GM19372 (cell line): ENCODE measurements at regions not wholly inside any gene's neighbourhood (a gene's known extent, or its start where the extent isn't known, plus 50 kb on each side); places are given as distances from the start of the nearest gene placed in this dataset.
"Not testable (repeated sequence)": the region's sequence is repeated elsewhere in the genome, so short reads cannot be mapped to it uniquely, and the experiment has no call there.

Source experiments
- ATAC-seq: cut with Tn5 transposase; IDR thresholded peaks from one replicate; pipeline ENCODE4 v1.9.1; 2021; ENCODE audit warnings: mild to moderate bottlenecking, low read depth, moderate library complexity; ENCODE audit not compliant: unreplicated experiment

DNA sequence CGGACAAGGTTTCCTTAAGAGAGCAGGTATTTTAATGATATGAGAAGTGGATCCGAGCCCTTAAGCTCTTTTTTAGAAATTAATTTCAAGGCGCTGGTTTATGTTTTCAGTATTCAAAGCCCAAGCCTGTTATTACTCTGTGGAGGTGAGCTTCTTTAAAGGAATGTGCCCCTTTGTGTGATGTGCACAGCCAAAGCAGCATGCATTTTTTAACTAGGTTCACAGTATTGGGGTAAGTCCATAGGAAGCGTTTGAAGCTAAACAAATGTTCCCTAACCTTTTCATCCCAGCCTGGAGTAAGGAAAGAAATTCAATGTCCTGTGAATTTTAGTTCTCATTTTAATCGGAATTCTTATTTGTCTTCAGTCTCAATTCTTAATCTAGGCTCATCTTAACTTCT, 217.5 kb downstream of the KCTD12 start:
- ATAC-seq, result no peak

DNA sequence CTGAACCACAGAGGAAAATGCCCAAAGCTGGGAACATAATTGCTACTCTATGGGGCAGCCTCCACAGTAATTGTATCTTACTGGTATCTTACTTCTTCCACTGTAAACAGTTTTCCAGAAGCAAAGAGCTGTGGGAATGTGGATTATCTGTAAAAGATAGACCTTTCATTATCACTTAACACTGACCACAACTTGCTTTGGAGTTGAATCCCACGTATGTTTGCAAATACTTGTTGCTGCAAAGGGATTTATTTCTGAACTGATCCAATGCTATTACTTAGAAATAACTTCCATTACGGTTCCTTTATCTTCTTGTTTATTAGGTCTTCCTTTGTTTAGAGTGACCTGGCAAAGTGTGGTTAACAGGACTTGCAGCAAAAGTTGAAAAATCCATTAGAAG, 218.1 kb downstream of the KCTD12 start:
- ATAC-seq, result no peak

DNA sequence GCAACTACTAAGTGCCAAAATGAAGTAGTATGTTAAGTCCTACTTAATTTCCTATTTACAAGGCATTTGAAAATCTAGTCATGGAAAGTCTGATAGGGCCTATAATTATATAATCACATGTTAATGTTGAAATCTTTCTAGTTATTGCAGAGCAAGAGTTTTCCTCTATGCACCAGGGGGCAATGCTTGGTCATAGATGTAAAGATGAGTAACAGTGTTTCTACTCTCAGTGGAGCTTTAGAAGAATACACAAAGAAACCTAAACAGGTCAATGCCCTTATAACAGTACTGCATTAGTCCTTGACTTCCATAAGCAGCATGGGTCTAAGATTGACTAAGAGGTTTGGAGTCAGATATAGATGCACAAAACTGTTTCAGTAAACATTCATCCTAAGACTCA, 218.7 kb downstream of the KCTD12 start:
- ATAC-seq, result no peak

DNA sequence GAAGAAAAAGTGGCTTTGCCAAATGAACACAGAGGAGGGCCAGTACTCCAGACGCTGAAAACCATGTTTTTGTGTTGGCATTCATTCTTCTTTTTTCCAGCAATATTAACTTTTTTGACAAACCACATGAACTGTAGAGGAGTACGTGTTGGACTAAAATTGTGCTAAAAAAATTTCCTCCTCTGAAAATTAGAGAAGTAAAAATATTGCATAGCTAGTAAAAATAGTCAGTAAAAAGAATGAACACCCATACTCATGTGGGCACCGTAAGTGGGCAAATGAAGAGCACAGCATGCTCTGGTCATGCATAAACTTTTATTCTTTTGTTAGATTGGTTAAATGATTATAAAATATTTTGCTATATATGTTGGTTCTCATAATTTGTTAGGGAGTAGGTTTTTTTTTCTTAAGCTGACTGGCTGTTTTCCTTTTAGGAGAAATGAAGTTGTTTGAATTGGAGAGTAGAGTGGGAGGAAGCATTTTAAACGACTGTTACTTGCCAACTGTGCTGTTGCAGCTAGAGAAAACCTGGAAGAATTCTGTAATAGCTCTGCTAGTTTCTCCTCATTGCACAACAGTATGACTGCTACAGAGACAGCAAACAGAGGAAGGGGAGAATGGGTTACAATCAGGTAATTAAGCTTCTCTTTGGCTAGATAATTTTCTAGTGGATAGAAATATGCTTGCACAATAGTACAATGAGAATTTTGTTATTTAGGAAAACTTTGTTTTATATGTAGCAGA, 222.4 kb downstream of the KCTD12 start:
- no peak for ATAC-seq

DNA sequence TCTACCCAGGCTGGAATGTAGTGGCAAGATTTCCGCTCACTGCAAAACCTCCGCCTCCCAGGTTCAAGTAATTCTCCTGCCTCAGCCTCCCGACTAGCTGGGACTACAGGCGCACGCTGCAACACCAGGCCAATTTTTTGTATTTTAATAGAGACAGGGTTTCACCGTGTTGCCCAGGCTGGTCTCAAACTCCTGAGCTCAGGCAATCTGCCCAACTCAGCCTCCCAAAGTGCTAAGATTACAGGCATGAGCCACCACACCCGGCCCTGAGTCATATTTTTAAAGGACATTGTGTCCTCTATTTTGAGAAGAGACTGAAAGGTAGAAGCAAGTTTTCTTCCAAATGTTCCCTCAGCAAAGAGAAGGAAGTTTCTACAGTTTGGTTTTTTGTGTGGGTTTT, 227.1 kb downstream of the KCTD12 start:
- ATAC-seq, result not testable (repeated sequence)

DNA sequence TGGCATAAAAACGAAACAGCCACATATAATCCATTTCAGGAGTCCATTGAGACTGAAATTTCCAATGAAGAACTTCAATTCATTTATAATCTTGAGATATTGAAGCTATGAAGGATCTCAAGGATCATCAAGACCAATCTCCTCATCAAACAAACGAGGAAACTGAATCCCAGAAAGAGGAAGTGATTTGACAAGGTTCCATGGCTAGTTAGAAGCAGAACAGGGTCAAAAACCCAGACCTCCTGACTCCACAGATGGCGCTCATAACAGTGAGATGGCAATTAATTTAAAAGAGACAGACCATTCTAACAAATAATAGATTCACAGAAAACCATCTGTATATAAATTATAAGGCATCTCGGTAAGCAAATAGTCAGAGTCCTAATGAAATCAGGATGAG, 229.7 kb downstream of the KCTD12 start:
- ATAC-seq, result no peak

DNA sequence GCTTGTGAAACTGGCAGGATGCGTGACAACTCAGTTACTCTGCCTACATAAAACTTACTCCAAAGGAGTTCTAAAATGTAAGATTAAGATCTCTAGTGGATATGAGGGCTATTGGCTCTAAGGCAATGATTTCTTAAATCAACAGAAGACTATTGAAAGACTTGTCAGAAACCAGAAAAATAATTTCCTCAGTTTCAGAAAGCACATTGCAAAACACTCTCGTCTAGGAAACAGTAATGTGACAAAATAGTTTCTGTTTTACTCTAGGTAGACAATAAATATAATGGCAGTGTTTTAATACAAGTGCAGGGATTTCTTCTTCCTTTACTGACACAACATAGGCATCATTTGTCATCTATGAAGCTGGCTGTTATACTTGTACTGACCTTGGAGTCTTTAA, 230.1 kb downstream of the KCTD12 start:
- no peak for ATAC-seq

DNA sequence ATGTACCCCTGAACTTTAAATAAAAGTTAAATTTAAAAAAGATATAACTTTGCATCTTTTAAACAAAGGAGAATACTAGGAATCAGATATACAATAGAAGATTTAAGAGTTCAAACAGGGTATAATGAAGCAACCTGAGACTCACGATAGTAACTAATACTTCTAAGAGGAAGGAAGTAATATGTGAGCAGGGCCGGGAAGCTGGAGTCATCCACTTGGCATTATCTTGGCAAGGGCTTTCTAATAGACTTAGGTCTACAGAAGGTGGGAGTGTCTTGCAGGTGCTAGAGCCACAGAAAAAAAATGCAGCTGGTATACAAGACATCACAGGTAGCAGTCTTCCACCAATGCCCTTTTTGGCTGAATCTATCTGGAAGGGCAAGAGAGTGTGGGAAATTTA, 231.9 kb downstream of the KCTD12 start:
- no peak for ATAC-seq

DNA sequence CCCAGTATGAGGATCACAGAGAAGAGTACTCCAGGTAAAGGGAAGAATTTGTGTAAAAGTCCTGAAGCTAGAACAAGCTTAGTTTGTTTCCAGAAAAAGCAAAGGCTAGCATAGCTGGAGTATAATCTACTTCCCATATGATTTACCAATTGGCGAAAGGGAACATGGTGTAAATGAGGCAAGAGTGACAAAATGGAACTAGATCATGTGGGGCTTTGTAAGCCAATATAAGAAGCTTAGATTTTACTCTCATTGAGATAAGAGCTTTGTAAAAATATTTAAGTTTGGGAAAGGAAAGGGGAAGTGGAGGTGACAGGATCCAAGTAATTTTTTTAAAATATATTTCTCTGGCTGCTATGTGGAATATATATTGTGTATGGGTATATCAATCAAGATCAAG, 234.9 kb downstream of the KCTD12 start:
- ATAC-seq, result no peak

DNA sequence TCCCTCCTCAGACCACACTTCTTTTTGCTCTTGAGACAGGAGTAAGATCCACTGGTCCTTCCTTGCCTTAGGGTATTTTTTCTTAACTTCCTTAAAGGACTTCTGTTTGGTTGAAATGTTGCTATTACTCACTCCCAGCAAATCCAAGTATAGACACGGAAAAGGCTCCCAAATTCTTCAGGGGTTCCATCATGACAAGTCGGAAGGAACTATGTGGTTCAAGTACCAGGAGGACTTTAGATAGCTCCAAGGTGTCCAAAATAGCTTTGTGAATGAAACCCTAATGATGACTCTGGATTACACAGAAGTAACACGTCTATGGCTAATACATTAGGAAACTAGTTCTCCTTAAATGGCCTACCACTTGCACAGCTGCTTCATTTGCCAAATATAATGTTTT, 238.7 kb downstream of the KCTD12 start:
- no peak for ATAC-seq

DNA sequence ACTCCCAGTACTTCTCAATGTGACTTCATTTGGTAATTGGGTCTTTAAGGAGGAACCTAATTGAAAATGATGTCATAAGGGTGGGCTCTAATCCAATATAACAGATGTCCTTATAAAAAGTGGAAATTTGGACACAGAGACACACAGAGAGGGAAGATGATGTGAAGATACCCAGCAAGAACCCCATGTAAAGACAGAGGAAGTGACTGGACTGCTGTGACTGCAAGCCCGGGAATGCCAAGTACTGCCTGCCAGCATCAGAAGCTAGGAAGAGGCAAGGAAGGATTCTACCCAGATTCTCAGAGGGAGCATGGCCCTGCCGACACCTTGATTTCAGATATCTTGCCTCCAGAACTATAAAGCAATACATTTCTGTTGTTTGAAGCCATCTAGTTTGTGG, 239.3 kb downstream of the KCTD12 start:
- no peak for ATAC-seq

DNA sequence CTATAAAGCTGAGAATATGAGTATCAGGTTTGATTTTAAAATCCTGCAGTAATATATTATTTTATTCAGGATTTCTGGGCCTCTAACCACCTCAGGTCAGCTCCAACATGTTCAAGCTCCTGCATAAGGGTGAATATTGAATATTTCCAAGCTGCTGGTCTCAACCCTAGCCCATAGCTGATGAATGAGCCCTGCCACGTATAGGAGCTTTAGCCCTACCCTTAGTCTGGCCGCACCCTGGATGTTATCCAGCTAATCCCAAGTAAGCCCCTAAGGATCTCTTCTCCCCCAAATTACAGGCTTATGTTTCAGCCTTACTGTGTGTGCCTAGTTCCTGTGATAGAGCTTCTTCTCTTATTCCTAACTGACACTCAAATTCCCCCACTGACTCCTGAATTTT, 240.6 kb downstream of the KCTD12 start:
- no peak for ATAC-seq

DNA sequence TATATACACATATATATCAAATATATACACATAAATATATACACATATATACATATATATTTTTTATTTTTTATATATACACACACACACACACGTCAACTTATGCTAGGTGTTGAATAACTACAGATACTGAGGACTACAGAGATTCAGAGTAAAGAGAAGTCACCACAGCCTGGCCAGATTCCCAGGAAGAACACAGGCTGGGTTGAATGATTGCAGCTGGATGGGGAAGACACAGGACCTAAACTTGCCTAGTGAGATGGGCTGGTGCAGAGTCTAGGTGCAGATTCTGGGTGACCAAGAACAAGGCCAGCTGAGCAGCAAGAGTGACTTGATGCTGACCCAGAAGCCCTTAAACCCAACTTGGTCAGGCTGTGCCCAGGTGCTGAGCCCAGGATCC, 241.3 kb downstream of the KCTD12 start:
- ATAC-seq, result no peak

DNA sequence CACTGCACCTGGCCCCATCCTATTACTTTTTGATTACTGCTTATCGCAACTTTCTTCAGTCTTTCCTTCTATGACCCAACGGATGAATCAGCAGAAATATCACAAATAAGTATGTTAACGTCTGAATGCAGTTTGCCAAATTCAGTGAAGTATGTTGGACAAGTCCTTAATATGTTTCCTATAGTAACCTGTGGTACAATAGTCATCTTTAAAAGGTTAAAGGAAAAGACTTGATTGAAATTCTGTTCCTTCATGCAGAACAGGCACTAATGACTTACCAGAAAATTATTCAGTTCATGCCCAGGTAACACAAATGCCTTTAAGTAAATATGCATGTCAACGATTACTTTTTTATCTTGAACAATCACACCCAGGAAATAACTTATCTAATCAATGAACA, 242.6 kb downstream of the KCTD12 start:
- no peak for ATAC-seq

DNA sequence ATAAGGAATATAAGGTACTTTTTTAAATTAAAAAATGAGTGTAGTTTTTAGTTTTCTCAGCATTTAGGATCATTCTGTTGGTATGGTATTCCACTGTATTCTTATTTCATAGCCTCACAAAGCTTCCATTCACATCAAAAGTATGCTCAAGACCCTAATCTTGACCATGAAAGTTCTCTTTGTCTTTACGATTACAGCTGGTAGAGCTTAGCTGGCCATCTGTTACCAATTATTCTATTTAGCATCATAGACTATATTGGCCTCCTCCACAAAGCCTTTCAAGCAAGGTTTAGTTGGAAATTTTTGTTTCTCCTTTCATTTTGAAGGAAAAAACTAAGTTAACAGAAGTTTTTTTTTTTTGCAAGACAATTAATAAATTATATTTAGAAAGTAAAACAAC, 245.1 kb downstream of the KCTD12 start:
- no peak for ATAC-seq

DNA sequence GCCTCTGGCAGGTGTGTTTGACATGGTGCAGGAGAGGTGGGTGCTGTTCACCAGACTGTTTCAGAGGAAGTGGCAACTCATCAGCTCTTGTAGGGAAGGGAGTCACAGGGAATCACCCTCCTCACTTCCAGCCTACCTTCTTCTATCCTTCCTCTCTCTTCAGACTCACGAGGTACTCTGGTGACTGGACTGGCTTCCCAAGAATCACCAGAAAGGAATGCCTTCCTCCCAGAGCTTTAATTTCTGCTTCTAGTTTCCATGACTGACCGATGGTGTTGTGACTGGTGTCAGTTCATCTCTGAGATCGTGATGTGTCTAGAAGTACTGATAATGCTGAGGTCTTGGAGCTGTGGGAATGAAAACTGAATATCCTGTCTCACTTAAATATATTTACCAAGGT, 247.3 kb downstream of the KCTD12 start:
- no peak for ATAC-seq

DNA sequence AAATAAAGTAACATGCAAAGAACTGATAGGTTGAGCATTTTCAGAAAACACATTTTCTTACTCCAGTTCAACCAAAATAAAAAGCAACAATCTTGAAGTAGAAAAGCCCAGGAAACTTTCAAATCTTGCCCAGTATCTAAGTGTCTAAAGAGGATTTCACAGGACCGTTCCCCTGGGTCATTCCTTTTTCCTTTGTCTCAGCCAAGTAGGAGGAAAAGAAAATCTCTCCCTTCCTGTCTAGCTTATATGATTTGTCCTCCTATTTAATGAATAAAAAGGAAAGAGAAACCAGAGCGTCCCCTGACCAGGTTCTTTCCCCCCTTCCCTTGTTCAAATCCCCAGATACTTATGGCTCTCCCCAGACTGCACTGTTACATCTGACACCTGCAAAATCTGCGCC, 248.0 kb downstream of the KCTD12 start:
- no peak for ATAC-seq

DNA sequence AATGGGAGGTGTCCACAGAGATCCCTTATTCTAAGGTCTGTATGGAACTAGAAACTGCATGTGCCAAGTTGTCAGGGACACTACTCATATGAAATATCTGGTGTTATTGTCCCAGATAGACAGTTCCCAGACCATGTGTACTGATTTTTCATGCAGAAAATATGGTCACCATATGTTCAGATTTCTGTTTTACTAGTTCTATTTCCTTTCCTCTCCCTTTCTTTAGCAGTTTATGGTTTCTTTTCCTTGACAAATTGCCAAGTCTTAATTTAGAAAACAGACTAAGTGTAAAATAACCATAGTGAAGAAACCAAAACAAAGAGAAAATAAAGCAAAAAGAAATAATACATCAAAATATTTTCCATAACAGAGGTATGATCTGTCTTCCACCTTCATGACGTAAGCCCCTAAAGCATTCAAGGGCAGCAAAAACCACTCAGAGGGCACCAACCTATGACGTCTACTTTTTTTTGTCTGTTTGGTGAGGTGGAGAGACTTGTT, 248.5 kb downstream of the KCTD12 start:
- no peak for ATAC-seq

DNA sequence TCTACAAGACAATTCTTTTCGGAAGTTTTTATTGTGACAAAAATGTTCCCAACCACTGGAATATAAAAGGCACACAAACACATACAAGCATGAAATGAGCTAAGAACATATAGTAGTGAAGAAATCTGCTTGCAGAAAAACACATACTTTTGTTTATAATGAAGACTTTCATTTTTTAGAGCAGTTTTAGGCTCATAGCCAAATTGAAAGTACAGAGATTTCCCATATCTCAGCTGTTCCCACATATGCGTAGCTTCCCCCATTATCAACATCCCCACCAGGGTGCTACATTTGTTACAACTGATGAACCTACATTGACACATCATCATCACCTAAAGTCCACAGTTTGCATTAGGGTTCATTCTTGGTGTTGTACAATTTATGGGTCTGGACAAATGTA, 249.4 kb downstream of the KCTD12 start:
- ATAC-seq, result no peak

DNA sequence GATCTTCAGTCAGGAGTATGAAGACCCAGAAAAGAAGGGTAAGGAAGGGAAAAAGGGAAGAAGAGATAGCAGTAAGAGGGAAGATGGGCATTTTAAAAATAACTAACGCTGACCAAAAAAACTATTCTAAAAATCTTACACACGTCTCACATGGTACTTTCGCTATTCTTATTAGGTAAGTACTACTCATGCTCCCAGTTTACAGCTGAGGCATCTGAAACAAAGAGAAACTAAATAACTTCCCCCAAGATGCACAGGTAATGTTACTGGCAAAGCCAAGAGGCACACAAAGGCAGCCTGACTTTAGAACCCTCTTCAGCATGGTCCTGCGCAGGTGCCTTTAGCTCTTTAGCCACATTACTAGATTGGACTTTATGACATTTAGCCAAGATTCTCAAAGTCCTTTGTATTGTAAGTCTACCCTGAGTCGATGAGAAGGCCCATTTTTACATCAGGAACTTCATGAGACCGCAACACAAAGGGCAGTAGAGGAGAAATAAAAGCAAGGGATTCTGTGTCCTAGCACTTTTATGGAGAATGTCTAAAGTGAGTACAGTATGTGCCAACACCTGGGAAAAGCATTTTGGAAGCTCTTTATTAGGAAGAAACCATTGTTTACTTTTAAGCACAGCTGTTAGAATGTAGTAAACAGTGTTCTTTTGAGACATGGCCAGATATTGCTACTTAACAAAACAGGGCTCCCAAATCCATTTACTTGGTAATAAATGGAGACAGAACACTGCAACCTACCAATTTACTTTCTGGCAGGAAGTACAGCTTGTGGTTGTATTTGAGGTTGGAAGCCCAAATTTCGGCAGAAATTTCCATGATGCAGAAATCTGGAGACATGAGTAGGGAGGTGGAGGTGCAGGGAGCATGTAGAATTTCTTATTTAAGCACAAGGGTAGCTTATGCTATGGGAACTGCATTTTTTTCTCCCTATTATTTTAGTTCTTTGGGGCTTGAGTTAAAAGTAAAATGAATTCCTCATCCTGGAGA, 250.7 kb downstream of the KCTD12 start:
- ATAC-seq, result no peak

DNA sequence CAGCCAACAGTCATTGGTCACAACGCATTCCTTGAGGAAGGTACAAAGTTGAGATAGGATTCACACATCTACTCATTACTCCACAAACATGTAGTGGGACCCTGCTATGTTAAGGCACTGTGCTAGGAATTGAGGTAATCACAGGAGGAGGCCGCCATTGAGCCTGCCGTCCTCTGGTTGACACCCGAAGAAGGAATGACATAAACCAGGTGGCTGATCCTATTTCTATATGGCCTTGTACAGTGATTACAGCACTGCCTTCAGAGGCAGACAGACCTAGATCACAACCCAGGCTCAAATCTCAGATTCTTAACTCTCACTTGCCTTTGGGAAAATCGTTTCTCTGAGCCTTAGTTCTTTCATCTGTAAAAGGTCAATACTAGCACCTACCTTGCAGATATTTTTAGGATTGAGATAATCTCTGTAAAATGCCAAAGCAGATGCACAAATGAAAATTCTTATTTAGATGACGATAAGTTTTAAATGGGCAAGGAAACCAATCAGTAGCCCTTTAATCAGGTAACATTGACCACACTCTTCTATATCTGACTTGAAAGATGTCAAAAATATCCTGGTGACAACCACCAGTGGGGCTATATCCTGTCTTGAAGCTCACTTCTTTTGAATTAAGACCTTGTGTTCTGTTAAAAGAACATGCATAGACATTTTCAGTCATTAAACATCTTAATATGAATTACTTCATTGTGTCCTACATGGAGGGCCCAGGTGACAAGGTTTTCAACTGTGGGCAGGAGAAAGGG, 251.6 kb downstream of the KCTD12 start:
- ATAC-seq, result no peak
